ENCODE measurements at regions not wholly inside any gene's neighbourhood (a gene's known extent, or its start where the extent isn't known, plus 50 kb on each side); places are given as distances from the start of the nearest gene placed in this dataset.

- no peak for TF ChIP-seq CTCF (optimal IDR thresholded peaks at IDR 0.05 in 1 of 3, IDR thresholded peaks at IDR 0.05 in 1 of 3, conservative IDR thresholded peaks at IDR 0.05 in 1 of 3; ENCODE audit: extremely low read depth in 1 of 3, insufficient read depth in 2 of 3, low read length in 3 of 3)
- TF ChIP-seq EZH2 (IDR thresholded peaks at IDR 0.05; ENCODE audit: low read length) = no peak
- no peak overlapping the region for H3K27ac ChIP-seq (ENCODE audit: control insufficient read depth, insufficient read depth, low read length)
Observed at GRCh38 chr1:14049965-14050364, 350.0 kb downstream of the PRDM2 start.

GRCh38 chr1:14055442-14056223, 355.6 kb downstream of the PRDM2 start:
- H3K9me3 ChIP-seq (ENCODE audit: control insufficient read depth, low read depth, low read length) = no peaks in the 10 kb centered on the region
- no peaks in the 10 kb centered on the region for H3K27me3 ChIP-seq (ENCODE audit: control insufficient read depth, extremely low read depth, insufficient read depth, low read length)
- peak overlapping the region; percentile 50 for H3K4me2 ChIP-seq (ENCODE audit: control insufficient read depth, extremely low read depth, insufficient read depth, low read depth, low read length)
- no peaks in the 10 kb centered on the region for H3K36me3 ChIP-seq (ENCODE audit: control insufficient read depth in 2 of 2, extremely low read depth in 1 of 2, insufficient read depth in 2 of 2, low read length in 2 of 2)
- no peaks in the 10 kb centered on the region for H4K20me1 ChIP-seq (ENCODE audit: control insufficient read depth, extremely low read depth, insufficient read depth, low read length)
- H3K27ac ChIP-seq (ENCODE audit: control insufficient read depth, insufficient read depth, low read length) = peak overlapping the region; percentile 12
- peaks cover 15% of the 10 kb centered on the region for H3K4me1 ChIP-seq (ENCODE audit: control insufficient read depth, extremely low read depth, insufficient read depth, low read length)
- no peaks in the 10 kb centered on the region for H3K79me2 ChIP-seq (ENCODE audit: control insufficient read depth, insufficient read depth, low read length)
- FAIRE-seq (peak; percentile 94), DNase-seq (ENCODE audit: low read depth, low spot score) (no peak)
- dilution Hi-C loops (cut with MboI; ENCODE audit: extremely low pct_ligation_motif_present, low sequenced_read_pairs) = no loop called here
- H3K9ac ChIP-seq (ENCODE audit: control insufficient read depth, extremely low read depth, insufficient read depth, low read length) = no peak overlapping the region
- no peak overlapping the region for H2AFZ ChIP-seq (ENCODE audit: control insufficient read depth, low read length)
- H3K9me1 ChIP-seq (ENCODE audit: control insufficient read depth, extremely low read depth, insufficient read depth, low read length) = no peaks in the 10 kb centered on the region
- no peak for TF ChIP-seq EZH2 (IDR thresholded peaks at IDR 0.05; ENCODE audit: low read length)
- TF ChIP-seq CTCF (optimal IDR thresholded peaks at IDR 0.05 in 1 of 3, IDR thresholded peaks at IDR 0.05 in 1 of 3, conservative IDR thresholded peaks at IDR 0.05 in 1 of 3; ENCODE audit: extremely low read depth in 1 of 3, insufficient read depth in 2 of 3, low read length in 3 of 3) = no peak
- H3K4me3 ChIP-seq (ENCODE audit: control insufficient read depth in 2 of 3, extremely low read depth in 1 of 3, insufficient read depth in 2 of 3, low read depth in 1 of 3, low read length in 3 of 3) = no peak overlapping the region

More at GRCh38 chr1:14049965-14050364, 350.0 kb downstream of the PRDM2 start:
- Histone ChIP-seq H2AFZ (ENCODE audit: control insufficient read depth, low read length) (no peak overlapping the region), H3K79me2 (ENCODE audit: control insufficient read depth, insufficient read depth, low read length) (no peaks in the 10 kb centered on the region), H3K9me1 (ENCODE audit: control insufficient read depth, extremely low read depth, insufficient read depth, low read length) (no peaks in the 10 kb centered on the region), H3K4me3 (ENCODE audit: control insufficient read depth in 2 of 3, extremely low read depth in 1 of 3, insufficient read depth in 2 of 3, low read depth in 1 of 3, low read length in 3 of 3) (no peak overlapping the region), H3K4me2 (ENCODE audit: control insufficient read depth, extremely low read depth, insufficient read depth, low read depth, low read length) (no peak overlapping the region), H3K4me1 (ENCODE audit: control insufficient read depth, extremely low read depth, insufficient read depth, low read length) (peaks cover under 1% of the 10 kb centered on the region), H4K20me1 (ENCODE audit: control insufficient read depth, extremely low read depth, insufficient read depth, low read length) (no peaks in the 10 kb centered on the region), H3K27me3 (ENCODE audit: control insufficient read depth, extremely low read depth, insufficient read depth, low read length) (no peaks in the 10 kb centered on the region), H3K36me3 (ENCODE audit: control insufficient read depth in 2 of 2, extremely low read depth in 1 of 2, insufficient read depth in 2 of 2, low read length in 2 of 2) (no peaks in the 10 kb centered on the region), H3K9ac (ENCODE audit: control insufficient read depth, extremely low read depth, insufficient read depth, low read length) (no peak overlapping the region), H3K9me3 (ENCODE audit: control insufficient read depth, low read depth, low read length) (no peaks in the 10 kb centered on the region)
- no peak for FAIRE-seq
- dilution Hi-C loops (cut with MboI; ENCODE audit: extremely low pct_ligation_motif_present, low sequenced_read_pairs) = no loop called here
- DNase-seq (ENCODE audit: low read depth, low spot score) = no peak
